Adrenal gland (tissue), 5 donors: ENCODE measurements at regions not wholly inside any gene's neighbourhood (a gene's known extent, or its start where the extent isn't known, plus 50 kb on each side); places are given as distances from the start of the nearest gene placed in this dataset.

Experiments used
- POLR2A ChIP-seq, 2 donors: fragments of 450-650 bp; IDR thresholded peaks; one replicate each; pipeline ENCODE4 v1.6.1; 2017; ENCODE audit warnings: antibody characterized with exemption in 2 of 2, mild to moderate bottlenecking in 2 of 2, moderate library complexity in 1 of 2
- TF ChIP-seq, protein P1 (sequence below), 6 experiments: fragments of 450-650 bp in 4 of 6; fragments of 200-600 bp in 2 of 6; sonication (generic) in 1 of 6; IDR thresholded peaks; 1 replicate in 5 of 6; 2 replicates in 1 of 6; pipeline versions ENCODE4 v1.5.1 to v1.8.0; 2016 to 2021; ENCODE audit warnings: antibody characterized with exemption in 6 of 6, mild to moderate bottlenecking in 2 of 6, moderate library complexity in 1 of 6
- donor health status: DM: no; HTN: no; CAD: no.

- TF ChIP-seq POLR2A (IDR thresholded peaks at IDR 0.05) = no peak
- TF ChIP-seq, protein P1, sequence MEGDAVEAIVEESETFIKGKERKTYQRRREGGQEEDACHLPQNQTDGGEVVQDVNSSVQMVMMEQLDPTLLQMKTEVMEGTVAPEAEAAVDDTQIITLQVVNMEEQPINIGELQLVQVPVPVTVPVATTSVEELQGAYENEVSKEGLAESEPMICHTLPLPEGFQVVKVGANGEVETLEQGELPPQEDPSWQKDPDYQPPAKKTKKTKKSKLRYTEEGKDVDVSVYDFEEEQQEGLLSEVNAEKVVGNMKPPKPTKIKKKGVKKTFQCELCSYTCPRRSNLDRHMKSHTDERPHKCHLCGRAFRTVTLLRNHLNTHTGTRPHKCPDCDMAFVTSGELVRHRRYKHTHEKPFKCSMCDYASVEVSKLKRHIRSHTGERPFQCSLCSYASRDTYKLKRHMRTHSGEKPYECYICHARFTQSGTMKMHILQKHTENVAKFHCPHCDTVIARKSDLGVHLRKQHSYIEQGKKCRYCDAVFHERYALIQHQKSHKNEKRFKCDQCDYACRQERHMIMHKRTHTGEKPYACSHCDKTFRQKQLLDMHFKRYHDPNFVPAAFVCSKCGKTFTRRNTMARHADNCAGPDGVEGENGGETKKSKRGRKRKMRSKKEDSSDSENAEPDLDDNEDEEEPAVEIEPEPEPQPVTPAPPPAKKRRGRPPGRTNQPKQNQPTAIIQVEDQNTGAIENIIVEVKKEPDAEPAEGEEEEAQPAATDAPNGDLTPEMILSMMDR (IDR thresholded peaks at IDR 0.05) = no peak
These were observed 168.7 kb downstream of the AEBP2 start for GRCh38 chr12:19608039-19608438.
